Loucy (cell line): ENCODE measurements at regions not wholly inside any gene's neighbourhood (a gene's known extent, or its start where the extent isn't known, plus 50 kb on each side); places are given as distances from the start of the nearest gene placed in this dataset.

Source experiments
- EZH2phosphoT487 ChIP-seq: fragments of 200-600 bp; IDR thresholded peaks from 2 replicates; pipeline ENCODE4 v1.6.1; 2018; ENCODE audit warnings: antibody characterized with exemption, mild to moderate bottlenecking, moderate library complexity, borderline replicate concordance
- TF ChIP-seq, protein P1 (sequence below): fragments of 200-600 bp; sonication (generic); conservative IDR thresholded peaks from 2 replicates; pipeline ENCODE4 v1.5.1; 2014; ENCODE audit warnings: mild to moderate bottlenecking, antibody characterized with exemption, low read length

GRCh38 chr11:37468344-37468743 lies 870.3 kb upstream of the RAG2 start:
- TF ChIP-seq, protein P1, sequence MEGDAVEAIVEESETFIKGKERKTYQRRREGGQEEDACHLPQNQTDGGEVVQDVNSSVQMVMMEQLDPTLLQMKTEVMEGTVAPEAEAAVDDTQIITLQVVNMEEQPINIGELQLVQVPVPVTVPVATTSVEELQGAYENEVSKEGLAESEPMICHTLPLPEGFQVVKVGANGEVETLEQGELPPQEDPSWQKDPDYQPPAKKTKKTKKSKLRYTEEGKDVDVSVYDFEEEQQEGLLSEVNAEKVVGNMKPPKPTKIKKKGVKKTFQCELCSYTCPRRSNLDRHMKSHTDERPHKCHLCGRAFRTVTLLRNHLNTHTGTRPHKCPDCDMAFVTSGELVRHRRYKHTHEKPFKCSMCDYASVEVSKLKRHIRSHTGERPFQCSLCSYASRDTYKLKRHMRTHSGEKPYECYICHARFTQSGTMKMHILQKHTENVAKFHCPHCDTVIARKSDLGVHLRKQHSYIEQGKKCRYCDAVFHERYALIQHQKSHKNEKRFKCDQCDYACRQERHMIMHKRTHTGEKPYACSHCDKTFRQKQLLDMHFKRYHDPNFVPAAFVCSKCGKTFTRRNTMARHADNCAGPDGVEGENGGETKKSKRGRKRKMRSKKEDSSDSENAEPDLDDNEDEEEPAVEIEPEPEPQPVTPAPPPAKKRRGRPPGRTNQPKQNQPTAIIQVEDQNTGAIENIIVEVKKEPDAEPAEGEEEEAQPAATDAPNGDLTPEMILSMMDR, result no peak
- no peak for TF ChIP-seq EZH2phosphoT487
